GM12878 (cell line): ENCODE measurements at regions not wholly inside any gene's neighbourhood (a gene's known extent, or its start where the extent isn't known, plus 50 kb on each side); places are given as distances from the start of the nearest gene placed in this dataset.

Experiments
- CREB1 ChIP-seq: IDR thresholded peaks from 2 replicates; pipeline ENCODE4 v1.6.1; 2012; ENCODE audit warnings: low read depth, mild to moderate bottlenecking, inconsistent platforms
- EP300 ChIP-seq, 2 experiments: fragments of 150-350 bp in 1 of 2; IDR thresholded peaks; 2 replicates each; pipeline ENCODE4 v1.6.1; 2011 to 2012; ENCODE audit warnings: low read depth in 2 of 2, low read length in 2 of 2, borderline replicate concordance in 1 of 2, improper control_type of control experiment in 1 of 2, inconsistent platforms in 1 of 2; ENCODE audit not compliant: control insufficient read depth in 1 of 2
- YY1 ChIP-seq: IDR thresholded peaks from 2 replicates; pipeline ENCODE4 v1.6.1; 2011; ENCODE audit warnings: low read depth, mild to moderate bottlenecking, low read length
- TF ChIP-seq, protein P1 (sequence below): IDR thresholded peaks from 2 replicates; pipeline ENCODE4 v1.6.1; 2012; ENCODE audit warnings: low read depth, low read length, improper control_type of control experiment

DNA sequence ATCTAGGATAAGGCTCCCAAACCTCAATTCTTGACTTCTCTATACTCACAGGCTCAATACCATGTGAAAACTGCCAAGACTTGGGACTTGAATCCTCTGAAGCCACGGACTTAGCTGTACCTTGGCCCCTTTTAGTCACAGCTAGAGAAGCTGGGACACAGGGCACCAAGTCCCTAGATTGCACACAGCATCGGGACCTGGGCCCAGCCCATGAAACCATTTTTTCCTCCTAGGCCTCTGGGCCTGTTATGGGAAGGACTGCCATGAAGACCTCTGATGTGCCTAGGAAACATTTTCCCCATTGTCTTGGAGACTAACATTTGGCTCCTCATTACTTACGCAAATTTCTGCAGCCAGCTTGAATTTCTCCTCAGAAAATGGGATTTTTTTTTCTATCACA is 1011.8 kb upstream of the DDX18 start:
- TF ChIP-seq CREB1, result no peak
- TF ChIP-seq, protein P1, sequence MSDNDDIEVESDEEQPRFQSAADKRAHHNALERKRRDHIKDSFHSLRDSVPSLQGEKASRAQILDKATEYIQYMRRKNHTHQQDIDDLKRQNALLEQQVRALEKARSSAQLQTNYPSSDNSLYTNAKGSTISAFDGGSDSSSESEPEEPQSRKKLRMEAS, result no peak
- TF ChIP-seq YY1, result no peak
- TF ChIP-seq EP300 (IDR thresholded peaks at IDR 0.05; ENCODE audit: borderline replicate concordance in 1 of 2, control insufficient read depth in 1 of 2, low read depth in 2 of 2, low read length in 2 of 2), result no peak
